ENCODE measurements at regions not wholly inside any gene's neighbourhood (a gene's known extent, or its start where the extent isn't known, plus 50 kb on each side); places are given as distances from the start of the nearest gene placed in this dataset.

GRCh38 chr11:105296386-105296785, 156.8 kb upstream of the CARD18 start:
- TF ChIP-seq EZH2 (IDR thresholded peaks at IDR 0.05) (no peak), POLR2A (IDR thresholded peaks at IDR 0.05; ENCODE audit: borderline replicate concordance, extremely low read depth, insufficient read depth, insufficient read length) (no peak), ZNF274 (IDR thresholded peaks at IDR 0.05; ENCODE audit: low read depth, low read length) (no peak), EZH2phosphoT487 (IDR thresholded peaks at IDR 0.05; ENCODE audit: borderline replicate concordance) (no peak)

Data from HCT116 (cell line).